GM19351 (cell line): ENCODE measurements at regions not wholly inside any gene's neighbourhood (a gene's known extent, or its start where the extent isn't known, plus 50 kb on each side); places are given as distances from the start of the nearest gene placed in this dataset.

Source experiments
- ATAC-seq: cut with Tn5 transposase; IDR thresholded peaks from one replicate; pipeline ENCODE4 v1.9.1; 2021; ENCODE audit warnings: mild to moderate bottlenecking, moderate library complexity; ENCODE audit not compliant: unreplicated experiment

GRCh38 chr16:73614131-73614530 lies 566.2 kb upstream of the ZFHX3 start:
- no peak for ATAC-seq

- no peak for ATAC-seq
Measured at GRCh38 chr16:73610605-73611156, 562.8 kb upstream of the ZFHX3 start.

GRCh38 chr16:73610160-73610559 lies 562.2 kb upstream of the ZFHX3 start:
- no peak for ATAC-seq

- ATAC-seq: no peak
Measured at GRCh38 chr16:73608911-73609310, 561.0 kb upstream of the ZFHX3 start.

- no peak for ATAC-seq
Measured at GRCh38 chr16:73605309-73605708, 557.4 kb upstream of the ZFHX3 start.

- peak; percentile 83 for ATAC-seq
Measured at GRCh38 chr16:73601911-73602310, 554.0 kb upstream of the ZFHX3 start.

GRCh38 chr16:73599870-73600269 lies 551.9 kb upstream of the ZFHX3 start:
- ATAC-seq: no peak

- no peak for ATAC-seq
Measured at GRCh38 chr16:73599351-73599750, 551.4 kb upstream of the ZFHX3 start.

- ATAC-seq: no peak
Measured at GRCh38 chr16:73584157-73584556, 536.2 kb upstream of the ZFHX3 start.

- ATAC-seq: no peak
Measured at GRCh38 chr16:73572135-73572828, 524.4 kb upstream of the ZFHX3 start.

GRCh38 chr16:73569266-73569980 lies 521.5 kb upstream of the ZFHX3 start:
- ATAC-seq: no peak

- no peak for ATAC-seq
Measured at GRCh38 chr16:73568769-73569168, 520.8 kb upstream of the ZFHX3 start.

- ATAC-seq: no peak
Measured at GRCh38 chr16:73565925-73566324, 518.0 kb upstream of the ZFHX3 start.

GRCh38 chr16:73565263-73565662 lies 517.3 kb upstream of the ZFHX3 start:
- no peak for ATAC-seq

- no peak for ATAC-seq
Measured at GRCh38 chr16:73563709-73564108, 515.8 kb upstream of the ZFHX3 start.

GRCh38 chr16:73560497-73560896 lies 512.6 kb upstream of the ZFHX3 start:
- no peak for ATAC-seq

GRCh38 chr16:73558219-73558618 lies 510.3 kb upstream of the ZFHX3 start:
- no peak for ATAC-seq

GRCh38 chr16:73553941-73554660 lies 506.2 kb upstream of the ZFHX3 start:
- no peak for ATAC-seq

- ATAC-seq: no peak
Measured at GRCh38 chr16:73549984-73550631, 502.2 kb upstream of the ZFHX3 start.

GRCh38 chr16:73547552-73548403 lies 499.9 kb upstream of the ZFHX3 start:
- no peak for ATAC-seq
